SK-N-DZ (cell line): ENCODE measurements at regions not wholly inside any gene's neighbourhood (a gene's known extent, or its start where the extent isn't known, plus 50 kb on each side); places are given as distances from the start of the nearest gene placed in this dataset.

ENCODE experiments used
- DNase-seq: peaks from one replicate; pipeline ENCODE4 v3.0.0-alpha.2; 2015; ENCODE audit warnings: low spot score

DNA sequence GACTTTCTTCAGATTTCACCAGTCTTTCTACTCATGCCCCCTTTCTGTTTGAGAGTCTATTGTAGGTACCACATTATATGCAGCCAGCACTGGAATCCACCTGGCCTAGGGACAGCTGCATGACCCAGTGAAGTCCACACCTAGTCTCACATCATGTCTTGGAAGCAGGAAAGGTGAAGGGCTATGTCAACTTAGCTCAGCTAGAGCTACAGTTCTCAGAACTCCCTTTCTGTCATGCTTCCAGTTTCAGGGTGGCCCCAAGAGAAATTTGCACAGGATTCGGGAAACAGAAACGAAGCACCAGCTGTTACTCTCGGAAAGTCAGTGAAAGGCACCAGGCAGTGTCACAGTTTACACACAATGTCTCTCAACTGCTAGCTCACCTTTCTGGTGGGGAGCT is 51.6 kb upstream of the NLRP1 start:
- no peak for DNase-seq

DNA sequence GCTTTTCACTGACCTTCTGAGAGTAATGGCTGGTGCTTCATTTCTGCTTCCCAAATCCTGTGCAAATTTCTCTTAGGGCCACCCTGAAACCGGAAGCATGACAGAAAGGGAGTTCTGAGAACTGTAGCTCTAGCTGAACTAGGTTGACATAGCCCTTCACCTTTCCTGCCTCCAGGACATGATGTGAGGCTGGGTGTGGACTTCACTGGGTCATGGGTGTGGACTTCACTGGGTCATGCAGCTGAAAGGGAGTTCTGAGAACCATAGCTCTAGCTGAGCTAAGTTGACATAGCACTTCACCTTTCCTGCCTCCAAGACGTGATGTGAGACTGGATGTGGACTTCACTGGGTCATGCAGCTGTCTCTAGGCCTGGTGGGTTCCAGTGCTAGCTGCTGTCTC is 54.3 kb upstream of the NLRP1 start:
- DNase-seq = no peak

DNA sequence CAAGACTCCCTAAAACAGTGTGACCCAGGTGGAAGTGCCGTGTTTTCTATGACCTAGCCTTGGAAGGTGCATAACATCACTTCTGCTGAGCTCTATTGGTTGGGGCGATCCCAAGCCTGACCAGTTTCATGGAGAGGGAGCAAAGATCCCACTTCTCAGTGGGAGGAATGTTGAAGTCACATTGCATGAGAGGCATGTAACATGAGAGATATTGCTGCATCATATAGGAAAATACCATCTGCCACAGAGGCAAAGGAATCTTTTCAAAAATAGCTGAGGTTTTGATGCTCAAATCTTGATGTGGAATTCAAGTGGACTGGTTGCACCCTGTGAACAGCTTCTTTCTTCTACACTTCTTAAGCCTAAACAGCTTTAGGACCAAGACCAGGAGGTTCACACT is 56.4 kb upstream of the NLRP1 start:
- DNase-seq = no peak

DNA sequence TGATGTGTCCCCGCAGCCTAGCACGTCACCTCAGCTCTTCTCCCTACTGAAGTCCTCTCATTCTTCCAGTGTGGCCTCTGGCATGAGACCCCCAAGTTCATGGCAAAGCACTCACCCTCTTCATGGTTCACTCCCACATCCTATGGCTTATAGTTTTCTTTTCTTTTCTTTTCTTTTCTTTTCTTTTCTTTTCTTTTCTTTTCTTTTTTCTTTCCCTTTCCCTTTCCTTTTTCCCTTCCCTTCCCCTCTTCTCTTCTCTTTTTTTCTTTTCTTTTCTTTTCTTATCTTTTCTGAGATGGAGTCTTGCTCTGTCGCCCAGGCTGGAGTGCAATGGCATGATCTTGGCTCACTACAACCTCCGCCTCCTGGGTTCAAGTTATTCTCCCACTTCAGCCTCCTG is 58.4 kb upstream of the NLRP1 start:
- no peak for DNase-seq

DNA sequence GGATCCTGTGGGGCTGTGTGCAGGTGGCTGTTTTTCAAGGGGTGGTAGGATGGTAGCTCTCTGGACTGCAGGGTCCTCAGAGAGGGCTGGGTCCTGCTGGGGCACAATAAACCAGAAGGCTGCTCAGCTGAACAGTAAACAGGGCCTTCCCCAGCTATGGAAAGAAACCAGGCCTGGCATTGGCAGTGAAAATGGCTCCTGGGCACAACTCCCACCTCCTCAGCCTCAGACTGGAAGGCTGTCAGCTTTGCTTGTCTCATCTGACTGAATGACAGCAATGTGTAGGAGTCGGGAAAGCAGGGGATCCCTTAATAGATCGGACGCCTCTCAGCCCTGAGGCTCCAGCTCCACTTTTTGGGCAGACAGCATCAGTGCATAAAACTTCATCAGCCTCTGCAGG is 59.8 kb upstream of the NLRP1 start:
- no peak for DNase-seq

GRCh38 chr17:5651348-5651747 is 67.0 kb upstream of the NLRP1 start:
- DNase-seq = no peak

- DNase-seq = peak; percentile 20
Measured at GRCh38 chr17:5661491-5662125, 77.3 kb upstream of the NLRP1 start.

- DNase-seq = no peak
Measured at GRCh38 chr17:5662409-5663085, 78.2 kb upstream of the NLRP1 start.

DNA sequence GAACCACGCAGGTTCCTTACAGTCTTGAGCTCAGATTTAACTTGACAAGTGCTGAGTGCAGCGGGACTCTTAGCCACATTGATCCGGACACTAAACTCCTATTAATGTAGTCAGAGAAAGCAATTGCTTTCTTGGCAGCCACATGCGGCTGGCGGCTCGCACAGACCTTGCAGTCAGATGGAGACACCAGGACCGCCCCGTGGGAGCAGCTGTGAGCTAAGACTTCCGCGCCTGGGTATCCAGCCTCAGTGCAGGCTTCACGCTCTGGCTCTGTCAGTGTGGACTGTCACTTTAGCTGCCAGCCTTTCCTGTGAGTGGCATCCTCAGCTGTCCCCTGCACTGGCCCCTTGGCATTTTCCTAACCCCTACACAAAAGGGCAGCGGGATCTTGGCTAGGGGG is 80.9 kb upstream of the NLRP1 start:
- no peak for DNase-seq

DNA sequence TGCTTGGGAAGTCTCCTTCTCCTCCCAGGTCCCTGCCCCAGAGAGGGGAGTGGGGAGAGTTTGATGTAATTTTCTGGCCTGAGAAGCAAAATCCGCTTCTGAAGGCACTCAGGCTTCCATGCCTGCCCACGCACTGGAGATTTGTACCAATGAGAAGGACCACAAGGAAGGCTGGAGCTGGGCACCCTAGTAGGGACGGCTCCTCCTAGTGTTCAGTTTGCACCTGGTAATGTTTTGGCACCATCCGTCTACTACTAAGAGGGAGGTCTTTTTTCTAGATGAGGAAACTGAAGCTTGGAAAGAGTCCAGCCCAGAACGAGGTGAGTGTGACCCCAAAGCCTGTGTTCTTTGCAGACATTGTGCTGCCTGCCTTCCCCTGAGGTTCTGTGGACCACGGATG is 83.6 kb upstream of the NLRP1 start:
- no peak for DNase-seq

DNA sequence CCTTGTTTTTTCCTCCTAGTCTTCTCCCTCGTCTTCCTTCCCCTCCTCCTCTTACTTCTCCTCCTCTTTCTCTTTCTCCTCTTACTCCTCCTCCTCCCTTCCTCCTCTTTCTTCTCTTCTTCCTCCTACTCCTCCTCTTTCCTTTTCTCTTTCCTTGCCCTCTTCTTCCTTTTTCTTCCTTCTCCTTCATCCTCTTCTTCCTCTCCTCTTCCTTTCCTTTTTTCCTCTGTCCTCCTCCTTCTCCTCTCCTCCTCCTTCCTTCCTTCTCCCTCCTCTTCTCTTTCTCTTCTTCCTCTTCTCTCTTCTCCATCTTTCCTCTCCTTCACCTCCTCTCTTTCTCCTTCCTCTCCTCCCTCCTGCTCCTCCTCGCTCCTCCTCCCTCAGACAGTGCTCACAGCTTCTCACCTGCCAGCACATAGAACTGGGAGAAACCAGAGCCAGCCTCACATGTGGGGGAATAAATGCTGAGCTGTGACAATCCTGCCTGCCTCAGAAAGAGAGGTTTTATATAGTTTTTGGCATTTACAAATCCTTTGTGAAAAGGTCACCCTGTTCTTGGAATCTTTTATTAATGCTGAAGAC is 84.3 kb upstream of the NLRP1 start:
- no peak for DNase-seq

GRCh38 chr17:5669191-5669590 is 84.9 kb upstream of the NLRP1 start:
- DNase-seq = no peak

DNA sequence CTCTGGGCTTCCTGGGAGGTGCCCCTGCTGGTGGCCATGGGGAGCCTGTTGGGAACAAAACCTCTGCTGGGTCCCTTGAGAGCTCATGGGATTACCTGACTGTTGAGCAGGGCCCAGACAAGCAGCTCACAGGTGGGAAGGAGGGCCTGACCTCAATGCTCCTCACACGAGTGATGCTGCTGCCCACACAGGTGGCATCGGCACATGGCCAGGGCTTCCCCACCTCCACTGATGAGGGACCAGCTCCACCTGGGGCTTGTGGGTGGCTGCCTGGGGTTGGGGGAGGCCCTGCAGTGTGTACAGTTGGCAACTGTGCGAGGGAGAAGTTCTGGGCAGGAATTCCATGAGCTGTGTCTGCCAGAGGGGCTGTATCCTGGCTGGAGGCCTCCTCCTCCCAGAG is 87.8 kb upstream of the NLRP1 start:
- DNase-seq = no peak

DNA sequence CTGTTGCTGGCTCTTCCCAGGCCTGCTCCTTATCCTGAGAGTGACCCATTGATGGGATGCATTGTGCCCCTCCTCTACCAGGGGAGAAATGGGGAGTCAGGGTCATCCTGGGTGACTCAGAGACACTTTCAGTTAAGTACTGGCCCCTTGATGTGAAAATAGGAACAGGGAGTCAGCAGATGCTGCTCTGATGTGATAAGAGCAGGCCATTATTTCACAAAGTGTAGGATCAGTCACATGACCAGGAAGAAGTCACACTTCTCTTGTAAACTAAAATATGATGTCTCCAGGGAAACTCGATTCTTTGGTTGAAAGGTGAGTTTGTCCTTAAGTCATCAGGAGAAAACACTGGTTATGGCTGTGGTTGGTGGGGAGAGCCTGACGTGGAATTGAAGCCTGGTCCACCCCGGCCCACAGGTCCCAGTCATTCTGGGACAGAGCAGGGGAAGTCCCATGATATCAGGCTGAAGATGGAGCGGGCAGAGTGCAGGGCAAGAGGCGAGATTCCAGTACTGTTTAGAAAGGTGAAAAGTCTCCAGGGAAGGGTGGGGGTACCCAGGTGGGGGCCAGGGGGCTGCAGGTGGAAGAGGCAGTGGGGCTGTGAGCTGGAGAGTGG is 88.6 kb upstream of the NLRP1 start:
- DNase-seq = no peak

DNA sequence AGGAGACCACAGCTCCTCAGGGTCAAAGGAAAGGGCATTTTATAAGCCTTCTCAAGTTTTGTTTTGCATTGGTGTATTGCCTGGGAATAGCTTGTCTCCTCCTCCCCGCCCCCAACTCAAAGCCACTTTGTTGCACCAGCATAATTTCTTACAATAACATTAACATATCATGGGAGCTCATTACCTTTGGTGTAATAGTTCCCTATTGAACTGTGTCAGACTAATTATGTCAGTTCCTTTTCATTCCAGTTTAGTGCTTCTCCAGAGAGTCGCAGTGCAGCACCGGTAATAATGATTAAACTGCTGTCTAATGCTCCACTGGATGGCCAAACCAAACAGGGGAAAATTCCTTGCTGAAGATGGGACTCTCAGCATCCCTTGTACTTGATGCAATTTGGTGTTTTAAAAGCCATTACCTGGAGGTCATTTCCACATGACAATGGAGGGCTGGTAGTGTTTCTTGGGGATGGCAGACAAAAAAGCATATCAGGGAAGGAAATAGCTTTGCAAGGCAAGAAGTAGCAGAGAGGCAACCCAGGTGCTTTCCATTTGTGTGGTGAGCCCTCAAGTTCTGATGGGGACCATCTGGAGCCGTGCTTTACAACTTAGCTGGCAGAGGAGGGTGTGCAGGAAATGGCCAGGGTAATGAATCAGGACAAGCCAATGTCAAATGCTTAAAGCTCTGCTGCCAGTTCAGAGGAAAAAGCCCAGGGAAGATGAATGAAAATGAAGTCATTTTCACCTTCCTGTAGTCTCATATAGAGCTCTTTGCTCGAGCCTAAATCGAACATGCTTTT is 91.5 kb upstream of the NLRP1 start:
- no peak for DNase-seq

DNA sequence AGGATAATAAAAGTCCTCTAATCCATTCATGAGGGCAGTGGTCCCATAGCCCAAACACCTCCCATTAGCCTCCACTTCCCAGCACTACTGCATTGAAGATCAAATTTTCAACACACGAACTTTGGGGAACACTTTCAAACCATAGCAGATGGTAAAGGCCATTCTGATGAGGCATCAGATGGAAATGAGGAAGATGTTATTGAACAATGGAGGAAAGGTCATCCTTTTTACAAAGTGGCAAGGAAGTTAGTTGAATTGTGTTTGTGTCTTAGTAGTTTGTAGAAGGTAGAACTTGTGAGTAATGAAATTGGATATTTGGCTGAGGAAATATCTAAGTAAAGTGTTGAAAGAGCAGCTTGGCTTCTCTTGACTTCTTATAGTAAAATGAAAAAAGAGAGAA is 93.3 kb upstream of the NLRP1 start:
- no peak for DNase-seq

GRCh38 chr17:5678171-5678570 is 93.9 kb upstream of the NLRP1 start:
- no peak for DNase-seq

DNA sequence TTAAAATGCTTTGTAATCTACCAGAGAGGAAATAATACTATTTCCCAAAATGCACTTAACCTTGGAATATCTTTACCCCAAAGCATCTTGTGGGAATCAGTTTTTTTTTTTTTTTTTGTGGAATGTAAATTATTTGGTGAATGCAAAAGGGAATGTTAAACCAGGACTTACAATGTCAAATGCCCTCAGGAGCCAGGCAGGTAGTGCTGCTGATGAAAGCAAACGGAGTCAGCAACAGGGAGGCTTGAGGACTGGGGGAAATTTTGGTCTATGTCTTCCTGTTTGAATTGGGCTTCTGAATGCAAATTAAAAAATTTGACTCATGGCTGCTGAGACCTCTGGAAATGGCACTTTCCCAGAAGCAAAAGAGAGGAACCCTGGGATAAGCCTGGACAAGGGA is 96.5 kb upstream of the NLRP1 start:
- no peak for DNase-seq

GRCh38 chr17:5683241-5683640 is 98.9 kb upstream of the NLRP1 start:
- DNase-seq = no peak

DNA sequence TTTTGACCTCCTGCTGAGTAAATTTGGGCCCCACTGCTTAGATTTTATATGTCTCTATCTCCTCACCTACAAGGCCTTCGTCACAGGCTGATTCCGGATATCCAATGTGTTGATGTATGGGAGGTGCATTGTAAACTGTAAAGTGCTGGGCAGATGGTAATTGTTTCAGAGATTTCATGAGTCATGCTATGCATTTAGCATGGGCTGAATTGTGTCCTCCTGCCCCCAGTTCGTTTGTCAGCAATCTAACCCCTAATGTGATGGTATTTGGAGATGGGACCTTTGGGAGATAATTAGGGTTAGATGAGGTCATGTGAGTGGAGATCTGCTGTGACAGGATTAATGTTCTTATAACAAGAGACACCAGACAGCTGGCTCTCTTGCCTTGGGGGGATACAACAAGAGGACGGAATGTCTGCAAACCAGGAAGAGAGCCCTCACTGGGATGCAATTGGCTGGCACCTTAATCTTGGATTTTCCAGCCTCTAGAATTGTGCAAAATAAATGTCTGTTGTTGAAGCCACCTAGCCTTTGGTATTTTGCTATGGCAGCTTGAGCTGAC is 101.8 kb upstream of the NLRP1 start:
- DNase-seq = no peak

GRCh38 chr17:5687646-5688045 is 103.3 kb upstream of the NLRP1 start:
- DNase-seq = no peak

DNA sequence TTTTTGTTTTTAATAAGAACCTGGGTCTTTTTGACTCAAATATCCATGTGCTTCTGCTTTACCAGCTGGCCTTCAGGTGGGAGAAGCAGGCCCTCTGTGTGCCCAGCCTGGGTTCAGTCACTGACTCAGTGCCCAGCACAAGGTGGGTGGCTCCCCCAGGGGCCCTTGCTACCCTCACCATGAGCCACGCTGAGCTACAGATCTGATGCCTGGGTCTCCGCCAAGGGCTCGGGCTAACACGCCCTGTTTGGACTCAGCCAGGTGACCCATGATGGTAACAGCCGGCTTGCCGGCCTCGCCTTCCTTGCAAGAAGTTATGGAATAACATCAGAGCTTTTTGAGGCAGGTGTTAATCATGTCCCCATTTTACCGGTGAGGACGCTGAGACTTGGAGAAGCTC is 109.5 kb upstream of the NLRP1 start:
- no peak for DNase-seq
